ENCODE measurements at regions not wholly inside any gene's neighbourhood (a gene's known extent, or its start where the extent isn't known, plus 50 kb on each side); places are given as distances from the start of the nearest gene placed in this dataset.

- H3K4me3 ChIP-seq (ENCODE audit: low read depth, low read length) = no peak overlapping the region
- DNase-seq (ENCODE audit: low read depth) = no peak
- no peak for TF ChIP-seq CTCF (IDR thresholded peaks at IDR 0.05; ENCODE audit: insufficient read depth, low read depth, low read length, missing control alignments)
Observed at GRCh38 chr11:112881461-112881860, 79.8 kb upstream of the NCAM1 start.

- TF ChIP-seq CTCF (IDR thresholded peaks at IDR 0.05; ENCODE audit: insufficient read depth, low read depth, low read length, missing control alignments) = no peak
- no peak overlapping the region for H3K4me3 ChIP-seq (ENCODE audit: low read depth, low read length)
- DNase-seq (ENCODE audit: low read depth) = no peak
Observed at GRCh38 chr11:112882494-112883381, 78.5 kb upstream of the NCAM1 start.

- TF ChIP-seq CTCF (IDR thresholded peaks at IDR 0.05; ENCODE audit: insufficient read depth, low read depth, low read length, missing control alignments) = no peak
- no peak for DNase-seq (ENCODE audit: low read depth)
- H3K4me3 ChIP-seq (ENCODE audit: low read depth, low read length) = no peak overlapping the region
Observed at GRCh38 chr11:112884012-112884767, 77.0 kb upstream of the NCAM1 start.

- no peak overlapping the region for H3K4me3 ChIP-seq (ENCODE audit: low read depth, low read length)
- no peak for TF ChIP-seq CTCF (IDR thresholded peaks at IDR 0.05; ENCODE audit: insufficient read depth, low read depth, low read length, missing control alignments)
- no peak for DNase-seq (ENCODE audit: low read depth)
Observed at GRCh38 chr11:112885744-112886433, 75.3 kb upstream of the NCAM1 start.

GRCh38 chr11:112886434-112887370 is 74.5 kb upstream of the NCAM1 start:
- DNase-seq (ENCODE audit: low read depth) = no peak
- H3K4me3 ChIP-seq (ENCODE audit: low read depth, low read length) = no peak overlapping the region
- no peak for TF ChIP-seq CTCF (IDR thresholded peaks at IDR 0.05; ENCODE audit: insufficient read depth, low read depth, low read length, missing control alignments)

GRCh38 chr11:112889446-112889845 is 71.8 kb upstream of the NCAM1 start:
- no peak for TF ChIP-seq CTCF (IDR thresholded peaks at IDR 0.05; ENCODE audit: insufficient read depth, low read depth, low read length, missing control alignments)
- no peak for DNase-seq (ENCODE audit: low read depth)
- no peak overlapping the region for H3K4me3 ChIP-seq (ENCODE audit: low read depth, low read length)
